ENCODE measurements at regions not wholly inside any gene's neighbourhood (a gene's known extent, or its start where the extent isn't known, plus 50 kb on each side); places are given as distances from the start of the nearest gene placed in this dataset.
"Not testable (repeated sequence)": the region's sequence is repeated elsewhere in the genome, so short reads cannot be mapped to it uniquely, and the experiment has no call there.

DNA sequence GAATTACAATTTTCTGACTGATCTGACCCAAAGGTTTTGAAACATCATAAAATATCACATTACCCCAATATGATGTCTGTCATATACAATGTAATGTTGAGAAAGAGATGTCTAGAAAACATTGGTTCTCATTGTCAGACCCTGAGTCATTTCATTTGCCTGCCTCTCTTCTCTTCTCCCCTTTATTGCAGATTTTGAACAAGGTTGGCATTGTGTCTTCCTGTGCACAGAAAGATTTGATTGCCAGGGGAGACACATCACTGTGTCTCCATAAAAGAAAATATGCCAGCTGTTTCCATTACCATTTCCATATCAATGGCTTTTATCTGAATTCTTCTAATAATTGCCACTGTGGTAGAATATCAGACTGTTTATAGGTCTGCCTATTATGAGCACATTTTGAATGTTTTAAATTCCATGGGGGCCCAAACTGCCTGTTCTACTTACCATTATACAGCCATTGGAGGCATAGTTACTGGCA lies 65.6 kb downstream of the IFI44 start:
- no peak for DNase-seq (ENCODE audit: low read depth)

DNA sequence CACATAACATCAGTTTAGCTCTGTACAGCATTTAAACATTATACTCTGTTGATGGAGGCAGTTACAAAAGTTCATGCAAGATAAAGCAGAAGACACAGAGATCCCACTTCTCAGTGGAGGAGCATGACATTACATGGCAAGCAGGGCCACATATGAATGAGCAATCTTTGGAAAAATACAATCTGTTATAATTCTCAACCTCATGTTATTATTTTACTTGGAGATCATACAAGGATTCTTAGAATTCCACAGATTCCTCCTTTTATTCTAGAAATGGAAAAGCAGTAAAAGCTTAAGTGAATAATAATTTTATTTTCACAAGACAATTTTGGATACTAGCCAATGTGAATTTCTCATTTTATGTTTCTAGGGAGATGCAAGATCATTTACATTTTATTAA lies 66.6 kb downstream of the IFI44 start:
- peak; percentile 38 for DNase-seq (ENCODE audit: low read depth)

DNA sequence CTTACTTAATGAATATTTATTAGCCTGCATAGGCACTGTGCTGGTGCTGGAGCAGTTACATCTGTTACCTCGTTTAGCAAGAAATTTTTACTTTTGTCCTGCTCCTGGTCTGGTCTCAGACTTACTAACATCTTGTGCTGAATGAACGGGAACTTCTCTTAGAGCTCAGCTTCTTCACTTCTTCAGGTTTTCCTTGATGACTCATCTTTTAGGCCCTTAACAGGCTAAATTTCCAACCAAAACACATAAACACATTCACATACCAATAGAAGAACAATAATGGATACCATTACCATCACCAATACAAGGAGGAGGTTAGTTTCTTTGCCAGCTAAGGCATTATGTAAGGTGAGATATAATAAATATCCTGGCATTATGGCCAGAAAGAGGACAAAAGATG lies 68.9 kb downstream of the IFI44 start:
- no peak for DNase-seq (ENCODE audit: low read depth)

DNA sequence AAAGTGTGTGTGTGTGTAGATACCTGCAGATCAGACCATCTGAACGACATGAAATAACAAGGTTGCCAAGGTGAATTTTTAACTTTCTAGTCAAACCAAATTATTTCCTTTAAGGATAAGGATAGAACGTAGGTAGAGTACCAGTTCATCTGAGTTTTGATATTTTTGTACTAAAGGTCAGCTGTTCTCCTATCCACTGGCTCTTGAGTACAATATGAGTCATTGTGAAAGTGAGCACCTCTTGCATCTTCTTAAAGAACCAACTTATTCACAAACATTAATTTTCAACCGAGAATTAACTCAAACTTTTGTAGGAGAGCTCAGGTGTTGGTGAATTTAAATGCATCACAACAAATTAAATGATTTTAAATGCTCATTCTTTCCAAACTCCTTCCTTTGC lies 71.5 kb downstream of the IFI44 start:
- DNase-seq (ENCODE audit: low read depth) = no peak

DNA sequence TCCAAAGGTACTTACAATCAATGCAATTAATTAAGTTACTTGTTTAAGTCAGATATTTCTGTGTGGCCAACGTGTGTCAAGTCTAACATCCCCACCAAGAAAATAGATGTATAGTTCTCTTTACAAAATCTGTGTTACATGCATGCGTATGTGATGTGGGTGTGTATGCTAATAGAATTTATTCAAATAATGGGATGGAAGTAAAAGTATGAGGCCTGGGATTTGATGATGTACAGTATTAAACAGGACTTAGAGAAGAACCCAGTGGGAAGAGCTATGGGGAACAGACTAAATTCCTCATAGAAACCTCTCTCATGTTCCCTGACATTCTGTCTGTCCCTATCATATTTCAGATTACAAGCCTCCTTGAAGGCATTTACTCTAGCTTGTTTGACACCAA lies 72.5 kb downstream of the IFI44 start:
- no peak for DNase-seq (ENCODE audit: low read depth)

DNA sequence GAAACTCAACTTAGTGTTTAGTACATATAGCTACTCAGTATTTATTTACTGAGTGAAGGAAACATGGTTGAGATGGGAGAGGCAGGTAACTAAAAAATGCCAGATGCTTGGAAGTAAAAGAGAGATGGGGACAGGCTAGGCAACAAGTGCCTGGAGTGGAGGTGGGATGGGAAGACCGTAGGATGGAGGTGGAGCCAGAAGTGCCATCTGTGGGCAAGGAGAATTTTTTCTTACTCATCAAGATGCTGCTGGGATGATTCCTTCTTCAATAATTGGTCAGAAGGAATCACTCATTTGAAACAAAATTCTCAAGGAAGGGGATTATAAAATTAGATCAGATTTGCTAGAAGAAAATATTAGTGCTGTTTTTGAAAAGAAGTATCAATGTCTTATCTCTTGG lies 72.9 kb downstream of the IFI44 start:
- DNase-seq (ENCODE audit: low read depth) = no peak

DNA sequence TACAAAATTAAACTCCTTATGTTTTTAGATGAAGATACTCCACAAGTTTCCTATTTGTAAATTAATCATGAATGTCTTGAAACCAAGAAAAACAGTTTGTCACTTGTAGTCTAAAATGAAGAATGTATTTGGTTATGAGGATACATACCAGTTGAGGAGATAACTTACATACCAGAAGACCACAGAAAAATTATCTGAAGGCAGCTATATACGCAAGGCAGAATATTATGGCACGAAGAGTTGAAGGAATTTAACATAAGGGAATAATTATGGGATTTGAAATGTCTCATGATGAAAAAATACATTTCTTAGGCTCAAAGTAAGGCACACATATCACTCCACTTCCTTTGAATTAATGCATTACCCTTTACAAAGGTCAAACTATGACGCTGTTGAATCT lies 73.3 kb downstream of the IFI44 start:
- no peak for DNase-seq (ENCODE audit: low read depth)

DNA sequence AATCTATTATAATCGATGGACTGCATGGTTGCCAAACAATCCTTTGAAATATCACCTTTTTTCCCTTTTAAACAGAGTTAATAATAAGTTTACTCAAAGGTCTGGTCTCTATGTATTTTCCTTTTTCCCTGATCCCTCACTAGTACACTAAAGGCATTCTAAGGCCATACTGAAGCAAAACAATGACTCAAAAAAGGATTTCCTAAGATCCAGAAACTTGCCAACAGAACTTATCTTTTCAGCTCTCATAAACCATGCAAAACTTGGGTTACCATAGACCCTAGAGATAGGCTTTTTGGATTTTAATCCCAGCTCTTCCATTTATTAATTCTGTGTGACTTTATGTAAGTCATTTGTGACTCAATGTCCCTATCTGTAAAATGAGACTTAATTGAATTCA lies 77.1 kb downstream of the IFI44 start:
- DNase-seq (ENCODE audit: low read depth) = no peak

DNA sequence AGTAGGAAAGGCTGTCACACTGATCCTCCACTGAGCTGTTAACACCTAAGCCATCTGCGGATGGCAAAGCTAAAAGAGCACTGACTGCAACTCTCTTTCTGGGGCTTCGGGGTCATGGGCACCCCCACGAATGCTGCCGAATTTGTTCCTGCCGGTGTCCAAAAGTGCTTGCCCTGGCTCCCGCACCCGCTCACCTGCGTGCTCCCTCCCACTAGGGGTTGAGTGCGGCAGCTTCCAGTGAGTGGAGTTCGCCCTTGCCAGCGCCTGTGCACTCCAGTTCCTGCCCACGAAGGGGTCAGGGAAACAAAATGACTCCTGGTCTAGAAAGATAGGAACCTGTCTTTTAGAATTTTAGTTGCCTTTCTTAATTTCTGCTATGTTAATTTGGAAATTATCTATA lies 78.7 kb downstream of the IFI44 start:
- DNase-seq (ENCODE audit: low read depth) = no peak

DNA sequence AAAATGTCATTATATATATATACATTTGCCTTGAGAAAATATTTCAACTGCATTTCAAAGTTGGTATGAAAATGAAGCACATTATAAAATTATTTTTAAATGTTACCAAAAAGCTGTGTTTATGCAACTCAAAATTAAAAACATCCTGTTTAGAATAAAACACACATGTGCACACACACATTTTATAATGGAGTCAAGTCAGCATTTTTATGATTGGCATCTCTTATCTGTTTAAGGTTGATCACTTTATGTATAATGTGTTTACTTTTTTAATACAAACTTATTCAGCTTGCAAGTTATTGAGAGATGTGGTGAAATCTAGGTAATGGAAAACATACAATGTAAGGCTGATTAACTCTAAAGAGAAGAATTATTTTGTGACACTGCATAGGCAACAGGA lies 80.4 kb downstream of the IFI44 start:
- DNase-seq (ENCODE audit: low read depth) = no peak

DNA sequence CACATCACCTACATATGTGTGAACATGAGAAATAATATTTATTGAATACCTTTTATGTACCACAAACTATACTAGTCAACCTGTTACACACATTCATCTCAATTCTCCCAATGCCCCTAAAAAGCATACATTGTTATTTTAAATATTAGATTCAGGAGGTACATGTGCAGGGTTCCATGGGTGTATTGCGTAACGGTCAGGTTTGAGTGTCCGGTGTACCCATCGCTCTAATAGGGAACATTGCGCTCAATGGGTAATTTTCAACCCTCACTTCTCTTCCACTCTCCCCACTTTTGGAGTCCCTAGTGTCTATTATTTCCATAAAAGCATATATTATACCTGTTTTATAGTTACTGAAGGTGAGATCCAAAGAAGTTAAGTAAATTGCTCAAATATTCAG lies 82.0 kb downstream of the IFI44 start:
- DNase-seq (ENCODE audit: low read depth) = no peak

DNA sequence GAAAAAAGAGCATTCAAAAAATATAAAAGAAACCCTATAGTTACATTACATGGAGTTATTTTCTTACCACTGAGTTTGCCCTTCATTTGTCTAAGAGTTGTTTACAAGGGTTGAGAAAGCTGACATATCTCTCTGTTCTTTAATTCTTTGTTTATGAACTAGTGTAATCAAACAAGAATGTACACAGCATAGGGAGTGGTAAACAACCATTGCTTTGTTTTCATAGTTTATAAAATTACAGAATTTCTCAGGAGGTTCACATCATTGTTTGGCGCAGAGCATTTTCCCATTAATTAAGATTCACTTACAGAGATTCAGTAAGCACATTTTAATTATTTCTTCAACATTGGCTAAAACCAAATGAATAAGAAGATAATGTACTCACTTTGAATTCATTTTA lies 87.6 kb downstream of the IFI44 start:
- no peak for DNase-seq (ENCODE audit: low read depth)

DNA sequence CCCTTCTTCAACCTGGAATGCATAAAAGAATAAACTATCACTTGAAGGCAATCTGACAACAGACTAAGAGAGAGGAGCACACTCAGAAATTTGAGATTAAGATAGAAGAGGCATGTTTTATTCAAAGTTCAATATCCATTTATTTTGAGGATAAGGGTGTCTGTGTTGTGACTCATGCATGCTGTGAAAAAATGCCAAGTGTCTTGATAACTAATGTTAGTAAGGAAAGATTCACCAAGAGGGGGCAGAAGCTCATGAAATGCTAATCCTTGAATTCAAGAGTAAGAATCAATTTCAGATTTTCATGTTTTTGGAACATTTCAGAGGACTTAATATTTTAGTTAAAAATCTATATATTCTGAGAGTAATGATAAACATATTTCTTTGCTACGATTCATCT lies 94.0 kb downstream of the IFI44 start:
- no peak for DNase-seq (ENCODE audit: low read depth)

DNA sequence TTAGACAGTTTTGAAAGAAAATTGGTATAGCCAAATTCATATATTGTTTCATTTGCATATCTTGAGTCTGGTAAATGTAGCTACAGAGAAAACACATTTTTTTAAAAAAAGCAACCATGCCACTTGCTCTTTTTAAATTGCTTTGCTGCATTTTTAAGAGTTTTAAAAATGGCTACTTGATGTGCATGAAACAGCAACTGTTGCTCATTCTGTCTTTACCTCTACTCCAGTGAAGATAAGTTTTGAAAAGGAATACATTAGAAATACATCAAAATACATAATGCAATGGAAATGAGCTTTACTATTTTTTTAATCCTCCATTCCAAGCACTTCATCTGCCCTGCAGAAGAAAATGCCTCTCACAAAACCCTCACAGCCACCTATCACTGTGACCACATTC lies 95.5 kb downstream of the IFI44 start:
- no peak for DNase-seq (ENCODE audit: low read depth)

DNA sequence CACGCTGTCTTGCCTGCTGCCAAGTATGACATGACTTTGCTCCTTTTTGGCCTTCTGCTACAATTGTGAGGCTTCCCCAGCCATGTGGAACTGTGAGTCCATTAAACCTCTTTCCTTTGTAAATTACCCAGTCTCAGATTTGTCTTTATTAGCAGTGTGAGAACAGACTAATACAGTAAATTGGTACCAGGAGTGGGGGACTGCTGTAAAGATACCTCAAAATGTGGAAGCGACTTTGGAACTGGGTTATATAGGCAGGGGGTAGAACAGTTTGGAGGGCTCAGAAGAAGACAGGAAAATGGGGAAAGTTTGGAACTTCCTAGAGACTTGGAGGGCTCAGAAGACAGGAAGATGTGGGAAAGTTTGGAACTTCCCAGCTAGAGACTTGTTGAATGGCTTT lies 104.0 kb downstream of the IFI44 start:
- not testable (repeated sequence) for DNase-seq (ENCODE audit: low read depth)

DNA sequence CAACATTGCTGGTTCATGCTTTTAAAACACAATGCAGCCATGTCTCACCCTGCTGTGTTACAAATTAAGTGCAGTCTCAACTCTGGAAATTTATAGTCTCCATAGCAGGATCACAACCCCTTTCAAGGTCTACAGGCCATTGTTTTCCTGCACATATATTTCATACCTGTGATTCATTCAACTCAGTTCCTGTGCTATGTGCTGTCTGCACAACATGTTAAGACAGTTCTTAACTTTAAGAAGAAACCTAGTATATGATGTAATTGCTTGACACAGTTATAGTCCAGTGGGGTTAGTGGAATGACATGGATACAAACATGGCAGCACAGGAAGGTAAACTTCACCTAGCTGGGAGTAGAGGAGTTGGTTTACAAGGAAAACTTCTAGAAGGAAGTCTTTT lies 106.4 kb downstream of the IFI44 start:
- no peak for DNase-seq (ENCODE audit: low read depth)

DNA sequence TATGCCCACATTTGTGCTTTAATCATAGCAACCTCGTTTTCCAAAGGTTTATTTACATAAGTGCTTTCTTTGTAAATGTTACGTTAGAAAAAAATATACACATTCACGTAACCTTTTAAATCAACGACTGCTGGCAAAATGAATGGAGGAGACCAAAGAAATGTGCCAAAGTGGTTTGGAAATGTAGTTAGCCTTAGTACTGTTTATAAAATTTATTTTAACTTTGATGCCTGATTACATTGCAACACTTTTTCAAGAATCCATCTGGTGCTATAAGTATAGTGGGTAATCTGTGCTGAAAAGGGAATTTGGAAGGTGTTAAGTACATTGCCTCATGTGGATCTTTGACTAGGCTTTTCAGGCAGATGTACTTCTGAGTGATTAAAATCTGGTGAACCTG lies 108.9 kb downstream of the IFI44 start:
- no peak for DNase-seq (ENCODE audit: low read depth)

DNA sequence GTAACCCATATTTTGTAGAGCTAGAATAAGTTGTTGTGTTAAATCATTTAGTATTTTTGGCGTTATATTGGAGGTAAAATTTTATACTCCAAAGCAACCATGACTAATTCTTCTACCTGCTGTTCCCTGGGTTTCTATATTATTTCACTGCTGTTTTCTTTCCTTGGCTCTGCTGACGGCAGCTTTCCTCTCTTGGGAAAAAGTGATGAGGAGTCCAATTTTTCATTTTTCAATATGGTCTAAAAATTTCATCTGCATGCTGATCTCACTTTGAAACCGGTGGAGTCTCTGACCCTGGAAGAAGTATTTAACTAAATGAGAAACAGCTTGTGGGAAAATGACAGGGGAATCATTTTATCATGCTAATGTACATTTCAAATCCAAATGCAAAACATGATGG lies 110.2 kb downstream of the IFI44 start:
- no peak for DNase-seq (ENCODE audit: low read depth)

DNA sequence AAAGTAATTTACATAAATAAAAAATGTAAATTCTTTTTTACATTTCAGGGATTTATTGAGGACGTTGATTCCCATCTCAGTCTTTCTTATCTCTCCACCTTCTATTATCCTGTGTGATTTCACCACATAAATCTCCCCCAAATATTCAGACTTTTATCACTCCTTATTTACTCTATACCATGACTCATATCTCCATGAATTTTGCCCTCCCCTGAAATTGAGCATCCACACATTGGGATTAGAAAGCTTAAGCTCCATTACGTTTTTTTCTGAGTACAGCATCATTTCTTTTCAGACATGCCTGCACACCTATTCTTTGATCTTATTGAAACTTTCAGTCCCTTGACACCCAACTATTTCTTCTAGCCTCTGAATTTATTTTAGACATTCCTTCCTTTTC lies 111.2 kb downstream of the IFI44 start:
- no peak for DNase-seq (ENCODE audit: low read depth)

DNA sequence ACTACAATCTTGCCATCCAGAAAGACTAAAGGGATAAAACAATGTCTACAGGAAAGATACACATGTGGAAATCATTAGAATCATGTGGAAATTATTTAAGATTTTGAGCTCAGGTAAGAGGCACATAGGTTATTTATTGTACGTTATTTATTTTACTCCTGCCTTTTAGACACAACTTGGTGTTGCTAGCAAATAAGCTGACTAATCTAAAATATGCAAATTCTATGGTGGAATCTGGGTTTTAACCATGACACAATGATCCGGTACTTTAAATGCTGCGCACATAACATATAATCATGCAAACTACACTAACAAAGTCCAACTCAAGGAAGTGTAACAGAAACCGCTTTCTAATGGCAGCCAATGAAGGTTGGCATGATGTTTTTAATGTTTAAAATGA lies 112.5 kb downstream of the IFI44 start:
- DNase-seq (ENCODE audit: low read depth) = no peak

DNA sequence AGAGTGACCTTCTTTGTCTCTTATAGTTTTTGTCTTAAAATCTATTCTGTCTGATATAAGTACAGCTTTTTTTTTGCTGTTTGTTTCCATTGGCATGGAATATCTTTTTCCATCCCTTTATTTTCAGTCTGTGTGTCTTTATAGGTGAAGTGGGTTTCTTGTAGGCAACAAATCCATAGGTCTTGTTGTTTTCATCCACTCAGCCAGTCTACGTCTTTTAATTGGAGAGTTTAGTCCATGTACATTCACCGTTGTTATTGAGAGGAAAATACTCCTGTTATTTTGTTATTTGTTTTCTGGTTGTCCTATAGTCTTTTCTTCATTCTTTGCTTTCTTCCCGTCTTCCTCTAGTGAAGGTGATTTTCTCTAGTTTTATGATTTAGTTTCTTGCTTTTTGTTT lies 115.9 kb downstream of the IFI44 start:
- DNase-seq (ENCODE audit: low read depth) = no peak

DNA sequence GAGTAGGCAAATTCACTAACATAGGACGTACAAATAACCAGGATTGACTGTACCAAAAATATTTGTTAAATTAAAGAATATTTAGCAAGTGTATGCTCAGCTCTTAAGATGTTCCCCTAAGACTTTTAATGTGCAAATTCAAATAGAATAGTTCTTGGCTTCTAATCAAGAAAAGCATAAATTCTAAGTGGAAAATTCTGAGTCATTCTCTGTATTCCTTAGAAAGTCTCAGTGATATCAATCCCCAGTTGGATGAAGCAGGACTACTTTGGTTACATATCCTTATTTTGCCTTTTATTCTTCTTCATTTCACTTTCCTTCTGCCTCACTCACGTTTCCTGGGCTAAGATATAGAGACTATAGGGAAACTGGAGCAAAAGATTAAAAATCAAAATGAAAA lies 130.2 kb downstream of the IFI44 start:
- no peak for DNase-seq (ENCODE audit: low read depth)

DNA sequence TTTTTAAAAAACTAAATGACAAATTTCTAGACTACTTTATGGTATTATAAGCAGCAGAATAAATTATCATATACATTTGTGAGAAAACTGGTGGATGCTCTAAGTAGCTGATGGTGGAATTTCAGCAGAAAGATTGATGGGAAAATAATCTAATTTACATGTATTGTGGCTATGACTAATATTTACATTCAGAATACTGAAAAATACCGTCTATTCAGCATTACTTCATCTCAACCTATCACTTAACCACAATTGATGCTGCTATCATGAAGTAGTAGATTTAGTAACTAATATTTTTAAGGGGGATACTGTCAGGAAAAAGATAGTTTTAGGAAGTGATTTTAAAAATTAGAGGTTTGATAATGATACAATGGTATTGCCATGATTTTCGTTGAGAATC lies 137.9 kb downstream of the IFI44 start:
- no peak for DNase-seq (ENCODE audit: low read depth)

DNA sequence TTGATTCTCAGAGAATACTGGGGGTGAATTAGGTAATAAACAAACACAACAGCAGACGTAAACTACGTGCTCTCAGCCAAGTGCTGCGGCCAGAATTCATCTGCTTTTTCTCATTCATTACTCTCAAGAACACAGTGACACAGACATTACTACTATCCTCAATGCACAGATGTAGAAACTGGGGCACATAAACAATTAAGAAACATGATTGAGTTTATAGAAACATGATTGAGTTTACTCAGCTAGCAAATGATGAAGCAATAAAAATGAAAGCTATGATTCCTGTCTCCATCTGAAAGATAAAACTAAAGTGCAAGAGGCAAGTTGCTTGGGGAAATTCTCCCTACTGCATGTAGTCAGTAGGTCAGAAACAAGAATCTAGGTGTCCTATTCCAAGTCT lies 140.5 kb downstream of the IFI44 start:
- no peak for DNase-seq (ENCODE audit: low read depth)

DNA sequence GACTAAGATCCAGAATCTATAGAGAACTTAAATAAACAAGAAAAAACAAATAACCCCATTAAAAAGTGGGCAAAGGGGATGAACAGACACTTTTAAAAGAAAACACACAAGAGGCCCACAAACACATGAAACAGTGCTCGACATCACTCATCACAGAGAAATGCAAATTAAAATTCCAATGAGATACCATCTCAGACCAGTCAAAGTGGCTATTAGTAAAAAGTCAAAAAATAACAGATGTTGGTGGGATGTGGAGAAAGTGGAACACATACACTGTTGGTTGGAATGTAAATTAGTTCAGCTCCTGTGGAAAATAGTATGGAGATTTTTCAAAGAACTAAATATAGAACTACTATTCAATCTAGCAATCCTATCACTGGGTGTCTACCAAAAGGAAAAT lies 143.1 kb downstream of the IFI44 start:
- no peak for DNase-seq (ENCODE audit: low read depth)
